Tibial nerve (tissue), 4 donors: ENCODE measurements at regions not wholly inside any gene's neighbourhood (a gene's known extent, or its start where the extent isn't known, plus 50 kb on each side); places are given as distances from the start of the nearest gene placed in this dataset.

Experiments used
- DNase-seq, 2 donors: peaks; one replicate each; pipeline ENCODE4 v3.0.0-alpha.2; 2019; ENCODE audit warnings: low spot score in 2 of 2
- H3K27ac ChIP-seq, 4 donors: fragments of 200-600 bp; sonication (generic) in 3 of 4; one replicate each; pipeline ENCODE4 v1.5.1; 2017 to 2019; ENCODE audit warnings: mild to moderate bottlenecking in 1 of 4
- H3K27me3 ChIP-seq, 2 donors: fragments of 200-600 bp; sonication (generic) in 1 of 2; one replicate each; pipeline versions ENCODE4 v1.5.1 to v1.6.0; 2017 to 2019
- H3K36me3 ChIP-seq, 3 donors: fragments of 200-600 bp; sonication (generic); one replicate each; pipeline ENCODE4 v1.5.1; 2018 to 2019
- H3K4me1 ChIP-seq, 4 donors: fragments of 200-600 bp; sonication (generic) in 3 of 4; one replicate each; pipeline ENCODE4 v1.5.1; 2017 to 2019
- H3K4me3 ChIP-seq, 4 donors: fragments of 200-600 bp; sonication (generic) in 3 of 4; one replicate each; pipeline ENCODE4 v1.5.1; 2017 to 2019; ENCODE audit warnings: mild to moderate bottlenecking in 1 of 4, moderate library complexity in 1 of 4
- H3K9me3 ChIP-seq, 4 donors: fragments of 200-600 bp; sonication (generic) in 3 of 4; one replicate each; pipeline ENCODE4 v1.5.1; 2017 to 2019
- EP300 ChIP-seq, 2 donors: sonication (generic); formaldehyde crosslinking; IDR thresholded peaks; one replicate each; pipeline ENCODE4 v1.6.1; 2017; ENCODE audit warnings: antibody characterized with exemption in 2 of 2, mild to moderate bottlenecking in 1 of 2
- POLR2A ChIP-seq, 2 donors: fragments of 450-650 bp; IDR thresholded peaks; one replicate each; pipeline ENCODE4 v1.6.1; 2017; ENCODE audit warnings: antibody characterized with exemption in 2 of 2, mild to moderate bottlenecking in 2 of 2, moderate library complexity in 2 of 2
- WGBS, 2 donors: methylation state at CpG; one replicate each; pipeline ENCODE4 v1.1.5; 2018; 5-methylcytosine and 5-hydroxymethylcytosine counted together
- TF ChIP-seq, protein P1 (sequence below), 5 experiments: fragments of 200-600 bp in 3 of 5; fragments of 450-650 bp in 2 of 5; sonication (generic) in 3 of 5; IDR thresholded peaks; one replicate each; pipeline ENCODE4 v1.5.1; 2016 to 2019; ENCODE audit warnings: antibody characterized with exemption in 5 of 5, mild to moderate bottlenecking in 3 of 5, moderate library complexity in 2 of 5

DNA sequence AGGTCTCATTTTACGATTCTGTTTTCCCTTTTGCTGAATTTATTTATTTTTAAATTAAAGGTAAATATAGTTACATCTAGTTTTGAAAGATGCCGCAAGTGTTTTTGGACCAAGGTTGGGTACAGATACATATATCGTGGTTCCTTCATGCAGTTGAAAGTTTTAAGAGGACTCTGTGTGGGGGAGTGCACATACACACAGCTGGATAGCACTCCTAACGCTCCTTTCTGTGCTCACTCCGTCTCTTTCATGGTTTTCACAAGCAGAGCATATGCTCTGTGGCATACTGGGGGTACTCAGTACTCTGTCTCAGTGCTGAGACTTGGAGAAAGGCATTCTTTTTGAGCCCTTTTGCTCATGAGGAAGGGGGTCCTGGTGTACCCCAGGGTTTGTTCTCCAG, 307.5 kb downstream of the DOCK8 start:
- 86 to 94% methylated on average over 5 of the region's 5 CpGs for WGBS, 2 donors
- TF ChIP-seq POLR2A (IDR thresholded peaks at IDR 0.05) (no peak), EP300 (IDR thresholded peaks at IDR 0.05) (no peak)
- TF ChIP-seq, protein P1, sequence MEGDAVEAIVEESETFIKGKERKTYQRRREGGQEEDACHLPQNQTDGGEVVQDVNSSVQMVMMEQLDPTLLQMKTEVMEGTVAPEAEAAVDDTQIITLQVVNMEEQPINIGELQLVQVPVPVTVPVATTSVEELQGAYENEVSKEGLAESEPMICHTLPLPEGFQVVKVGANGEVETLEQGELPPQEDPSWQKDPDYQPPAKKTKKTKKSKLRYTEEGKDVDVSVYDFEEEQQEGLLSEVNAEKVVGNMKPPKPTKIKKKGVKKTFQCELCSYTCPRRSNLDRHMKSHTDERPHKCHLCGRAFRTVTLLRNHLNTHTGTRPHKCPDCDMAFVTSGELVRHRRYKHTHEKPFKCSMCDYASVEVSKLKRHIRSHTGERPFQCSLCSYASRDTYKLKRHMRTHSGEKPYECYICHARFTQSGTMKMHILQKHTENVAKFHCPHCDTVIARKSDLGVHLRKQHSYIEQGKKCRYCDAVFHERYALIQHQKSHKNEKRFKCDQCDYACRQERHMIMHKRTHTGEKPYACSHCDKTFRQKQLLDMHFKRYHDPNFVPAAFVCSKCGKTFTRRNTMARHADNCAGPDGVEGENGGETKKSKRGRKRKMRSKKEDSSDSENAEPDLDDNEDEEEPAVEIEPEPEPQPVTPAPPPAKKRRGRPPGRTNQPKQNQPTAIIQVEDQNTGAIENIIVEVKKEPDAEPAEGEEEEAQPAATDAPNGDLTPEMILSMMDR (IDR thresholded peaks at IDR 0.05): no peak
- H3K27me3 ChIP-seq: no peaks in the 10 kb centered on the region

DNA sequence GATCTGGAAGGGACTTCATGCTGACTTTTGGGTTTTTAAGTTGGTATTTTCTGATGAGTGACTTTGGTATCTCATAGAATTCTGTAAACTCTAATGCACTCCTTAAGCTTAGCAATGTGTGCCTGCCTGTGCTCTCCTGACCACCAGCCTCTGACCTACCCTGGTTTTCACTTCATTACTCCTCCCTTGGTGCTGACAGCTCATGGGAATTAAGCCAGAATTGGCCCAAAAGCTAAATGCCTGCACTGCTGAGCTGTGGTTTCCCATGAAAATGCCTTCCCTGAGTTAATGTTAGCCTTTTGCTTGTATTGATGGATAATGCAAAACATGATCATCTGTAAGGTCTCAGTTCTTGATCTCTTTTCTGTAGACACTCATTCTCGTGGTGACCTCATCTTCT, 308.0 kb downstream of the DOCK8 start:
- Histone ChIP-seq H3K4me1 (peaks cover 0 to 38% (median 3%) of the 10 kb centered on the region in 4 donors), H3K27ac (no peak overlapping the region), H3K9me3 (no peaks in the 10 kb centered on the region), H3K27me3 (no peaks in the 10 kb centered on the region), H3K4me3 (no peak overlapping the region), H3K36me3 (no peaks in the 10 kb centered on the region)
- no peak for DNase-seq
- 57 to 61% methylated on average over 1 of the region's 1 CpG for WGBS, 2 donors
- TF ChIP-seq, protein P1 (IDR thresholded peaks at IDR 0.05): no peak
- TF ChIP-seq POLR2A (IDR thresholded peaks at IDR 0.05): no peak
- no peak for TF ChIP-seq EP300 (IDR thresholded peaks at IDR 0.05)

More for the DNA sequence above, 307.5 kb downstream of the DOCK8 start:
- H3K9me3 ChIP-seq: no peaks in the 10 kb centered on the region
- H3K36me3 ChIP-seq: no peaks in the 10 kb centered on the region
- no peak overlapping the region for H3K27ac ChIP-seq
- peaks cover 0 to 38% (median 3%) of the 10 kb centered on the region in 4 donors for H3K4me1 ChIP-seq
- H3K4me3 ChIP-seq: no peak overlapping the region
- no peak for DNase-seq

DNA sequence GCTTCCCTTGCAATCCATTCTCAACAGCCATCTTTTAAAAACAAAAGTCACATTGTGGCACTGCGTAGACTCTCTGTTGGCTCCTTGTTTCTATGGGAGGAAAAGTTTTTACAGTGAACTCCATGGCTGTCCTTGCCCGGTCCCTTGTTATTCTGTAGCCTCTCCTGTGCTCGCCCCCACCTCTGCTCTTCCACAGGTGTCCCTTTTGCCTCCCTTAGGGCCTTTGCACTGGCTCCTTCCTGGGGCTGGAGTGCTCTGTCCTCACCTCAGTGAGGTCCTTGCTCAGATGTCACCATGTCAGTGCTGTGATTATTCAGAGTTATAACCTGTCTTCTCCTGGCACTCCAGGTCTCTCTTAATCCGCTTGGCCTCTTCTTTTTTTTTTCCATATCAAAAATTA, 308.8 kb downstream of the DOCK8 start:
- no peak overlapping the region for H3K4me3 ChIP-seq
- H3K27me3 ChIP-seq: no peaks in the 10 kb centered on the region
- peaks cover 0 to 38% (median 3%) of the 10 kb centered on the region in 4 donors for H3K4me1 ChIP-seq
- no peak for DNase-seq
- no peaks in the 10 kb centered on the region for H3K9me3 ChIP-seq
- no peak overlapping the region for H3K27ac ChIP-seq
- TF ChIP-seq POLR2A (IDR thresholded peaks at IDR 0.05): no peak
- WGBS, 2 donors: 84 to 90% methylated on average over 4 of the region's 4 CpGs
- no peaks in the 10 kb centered on the region for H3K36me3 ChIP-seq

DNA sequence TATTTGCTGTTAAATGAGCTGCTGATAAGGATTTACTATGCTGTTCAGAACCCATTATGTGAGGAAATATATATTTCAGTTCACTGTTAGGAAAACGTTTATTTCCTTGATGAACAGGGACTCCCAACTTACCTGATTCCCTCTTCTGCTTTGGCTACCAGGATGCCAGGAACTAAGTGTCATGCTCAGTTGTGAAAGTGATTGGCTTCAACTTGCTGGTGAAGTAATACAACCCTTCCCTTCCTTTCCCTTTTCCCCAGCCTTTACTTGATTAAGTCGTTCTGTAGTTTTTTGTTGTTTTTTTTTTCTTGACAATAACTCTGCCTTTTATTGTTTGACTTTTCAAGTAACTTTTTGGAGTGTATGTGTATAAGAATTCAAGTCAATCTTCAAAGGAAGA, 309.3 kb downstream of the DOCK8 start:
- Histone ChIP-seq H3K4me3 (no peak overlapping the region), H3K4me1 (peaks cover 0 to 38% (median 3%) of the 10 kb centered on the region in 4 donors), H3K27me3 (no peaks in the 10 kb centered on the region), H3K9me3 (no peaks in the 10 kb centered on the region), H3K27ac (no peak overlapping the region), H3K36me3 (no peaks in the 10 kb centered on the region)
- TF ChIP-seq, protein P1 (IDR thresholded peaks at IDR 0.05): no peak
- TF ChIP-seq POLR2A (IDR thresholded peaks at IDR 0.05) (no peak), EP300 (IDR thresholded peaks at IDR 0.05) (no peak)
- DNase-seq: no peak
- WGBS, 2 donors: 50 to 59% methylated on average over 2 of the region's 2 CpGs

DNA sequence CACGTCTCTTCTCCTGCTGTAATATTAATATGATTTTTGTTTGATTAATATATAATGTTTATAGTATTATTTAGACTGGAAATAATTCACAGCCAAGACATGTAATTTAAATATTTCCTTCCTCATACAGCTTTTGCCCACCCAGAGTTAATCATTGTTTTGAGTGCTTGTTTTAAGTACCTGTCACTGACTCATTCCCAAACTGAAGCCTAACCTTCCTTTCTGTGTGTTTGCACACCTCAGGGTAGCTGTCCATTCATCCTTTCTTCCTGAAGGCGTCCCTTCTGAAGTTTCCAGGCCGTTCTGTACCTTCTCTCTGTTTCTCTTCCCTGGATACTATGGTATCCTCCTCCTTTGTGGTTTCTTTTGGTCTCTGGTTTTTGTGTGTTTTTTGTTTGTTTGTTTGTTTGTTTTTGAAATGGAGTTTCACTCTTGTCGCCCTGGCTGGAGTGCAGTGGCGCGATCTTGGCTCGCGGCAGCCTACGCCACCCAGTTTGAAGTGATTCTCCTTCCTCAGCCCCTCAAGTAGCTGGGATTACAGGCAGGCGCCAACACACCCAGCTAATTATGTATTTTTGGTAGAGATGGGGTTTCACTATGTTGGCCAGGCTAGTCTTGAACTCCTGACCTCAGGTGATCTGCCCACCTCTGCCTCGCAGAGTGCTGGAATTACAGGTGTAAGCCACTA, 312.4 kb downstream of the DOCK8 start:
- no peaks in the 10 kb centered on the region for H3K9me3 ChIP-seq
- H3K4me1 ChIP-seq: peaks cover 0 to 43% (median 3%) of the 10 kb centered on the region in 4 donors
- H3K27me3 ChIP-seq: no peaks in the 10 kb centered on the region
- 87 to 96% methylated on average over 11 of the region's 11 CpGs for WGBS, 2 donors
- DNase-seq: no peak
- TF ChIP-seq POLR2A (IDR thresholded peaks at IDR 0.05): no peak
- TF ChIP-seq EP300 (IDR thresholded peaks at IDR 0.05): no peak
- TF ChIP-seq, protein P1 (IDR thresholded peaks at IDR 0.05): no peak
- no peak overlapping the region for H3K4me3 ChIP-seq
- H3K27ac ChIP-seq: no peak overlapping the region
- no peaks in the 10 kb centered on the region for H3K36me3 ChIP-seq
